ENCODE measurements at regions not wholly inside any gene's neighbourhood (a gene's known extent, or its start where the extent isn't known, plus 50 kb on each side); places are given as distances from the start of the nearest gene placed in this dataset.
"Not testable (repeated sequence)": the region's sequence is repeated elsewhere in the genome, so short reads cannot be mapped to it uniquely, and the experiment has no call there.

DNA sequence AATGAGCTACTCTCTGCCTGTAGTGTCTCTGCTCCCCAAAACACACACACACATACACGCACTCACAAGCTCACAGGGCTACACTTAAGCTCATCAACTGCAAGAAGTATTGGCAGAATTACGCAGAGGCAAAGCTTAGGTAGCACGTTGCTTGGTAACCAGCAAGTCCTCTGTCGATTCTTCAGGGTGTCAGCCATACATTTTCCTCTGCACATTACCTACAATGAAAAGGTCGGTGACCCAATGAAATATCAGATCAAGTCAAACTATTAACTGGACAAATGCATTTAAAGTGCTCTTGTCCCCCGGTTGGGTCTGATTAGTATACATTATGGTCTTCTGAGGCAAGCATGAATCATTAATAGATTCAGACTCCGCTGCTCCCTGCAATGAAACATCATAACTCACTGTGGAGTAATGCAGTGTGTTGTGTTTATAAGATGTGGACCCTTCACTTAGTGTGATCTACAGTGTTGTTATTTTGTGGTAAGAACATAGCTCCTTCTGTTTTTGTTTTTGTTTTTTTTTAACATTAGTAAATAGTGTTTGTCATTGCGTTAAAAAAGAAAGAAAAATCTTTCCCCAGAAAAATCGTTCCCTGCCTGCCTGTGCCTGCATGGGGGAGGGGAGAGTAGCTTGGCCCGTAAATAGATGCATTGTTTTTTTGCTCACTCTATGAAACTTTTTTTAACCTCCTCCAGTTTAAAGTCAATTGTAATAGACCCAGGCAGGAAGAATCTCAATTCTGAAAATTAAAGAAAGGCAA lies 325.5 kb downstream of the SFMBT2 start:
- H3K4me1 ChIP-seq (replicated peaks), result no peaks in the 10 kb centered on the region
- no peaks in the 10 kb centered on the region for H3K9me3 ChIP-seq (replicated peaks)
- no peak overlapping the region for H3K27ac ChIP-seq
- 0 out of 2 replicates have a peak, but pooled peaks cover 2% of the 10 kb centered on the region for H3K27me3 ChIP-seq (replicated peaks)
- no peaks in the 10 kb centered on the region for H3K36me3 ChIP-seq
- no peak overlapping the region for H3K4me3 ChIP-seq
- DNase-seq (ENCODE audit: low read depth in 1 of 2, low spot score in 2 of 2), result no peak

DNA sequence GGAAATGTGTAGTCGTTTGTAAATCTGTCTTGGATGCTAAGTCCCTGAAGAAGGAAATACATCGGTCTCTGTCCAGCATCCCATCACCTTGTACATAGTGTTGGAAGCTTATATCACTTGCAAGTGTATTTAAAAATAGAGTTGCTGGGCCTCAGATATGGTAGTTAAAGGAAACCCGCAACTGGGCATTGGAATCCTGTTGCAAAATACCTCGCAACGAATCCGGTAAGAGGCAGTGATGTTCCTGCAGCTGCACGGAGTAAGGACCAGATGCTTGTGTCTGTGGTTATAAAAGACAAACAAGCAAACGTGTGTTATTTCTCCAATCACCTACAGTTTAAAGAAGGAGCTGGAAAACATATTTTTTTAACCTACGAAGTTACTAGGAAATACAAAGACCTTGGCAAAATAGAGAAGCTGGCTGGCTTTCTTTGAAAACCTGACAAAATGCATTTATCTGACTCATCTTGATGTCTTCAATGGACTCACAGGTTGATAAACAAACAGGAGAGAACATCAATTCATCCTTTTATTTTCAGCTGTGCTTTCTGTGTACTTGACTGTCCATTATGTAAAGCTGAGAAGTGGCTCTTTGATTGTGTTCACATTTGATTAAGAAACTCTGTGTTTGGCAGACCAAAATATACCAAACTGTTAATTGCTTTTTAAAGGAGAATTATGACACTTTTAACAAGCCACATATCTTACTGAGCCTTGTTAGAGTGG lies 326.4 kb downstream of the SFMBT2 start:
- H3K4me1 ChIP-seq (replicated peaks), result no peaks in the 10 kb centered on the region
- no peak for DNase-seq (ENCODE audit: low read depth in 1 of 2, low spot score in 2 of 2)
- no peaks in the 10 kb centered on the region for H3K9me3 ChIP-seq (replicated peaks)
- no peak overlapping the region for H3K4me3 ChIP-seq
- H3K36me3 ChIP-seq, result no peaks in the 10 kb centered on the region
- H3K27ac ChIP-seq, result no peak overlapping the region
- H3K27me3 ChIP-seq (replicated peaks), result 0 out of 2 replicates have a peak, but pooled peaks cover 1% of the 10 kb centered on the region

DNA sequence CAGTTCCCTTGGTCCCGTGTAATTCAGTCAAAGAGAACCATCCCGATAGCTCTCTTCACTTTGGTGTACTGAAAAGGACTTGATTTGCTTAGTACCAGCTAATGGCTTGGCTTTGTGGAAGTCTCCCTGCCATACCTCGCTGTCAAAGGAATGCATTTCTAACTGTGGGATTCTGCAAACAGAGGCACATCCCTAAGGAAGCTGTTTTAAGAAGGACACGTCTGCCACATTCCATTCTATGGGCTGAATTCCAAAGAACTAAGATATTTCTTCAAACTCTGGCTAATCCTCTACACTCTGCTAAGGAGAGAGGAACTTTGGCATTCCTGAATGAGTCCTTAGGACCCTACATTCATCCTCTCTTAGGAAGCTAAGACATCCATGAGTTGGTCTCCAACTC lies 327.9 kb downstream of the SFMBT2 start:
- Histone ChIP-seq H3K36me3 (no peaks in the 10 kb centered on the region), H3K27ac (no peak overlapping the region), H3K9me3 (replicated peaks) (no peaks in the 10 kb centered on the region), H3K4me1 (replicated peaks) (no peaks in the 10 kb centered on the region), H3K4me3 (no peak overlapping the region), H3K27me3 (replicated peaks) (0 out of 2 replicates have a peak, but pooled peaks cover under 1% of the 10 kb centered on the region)
- DNase-seq (ENCODE audit: low read depth in 1 of 2, low spot score in 2 of 2), result no peak

DNA sequence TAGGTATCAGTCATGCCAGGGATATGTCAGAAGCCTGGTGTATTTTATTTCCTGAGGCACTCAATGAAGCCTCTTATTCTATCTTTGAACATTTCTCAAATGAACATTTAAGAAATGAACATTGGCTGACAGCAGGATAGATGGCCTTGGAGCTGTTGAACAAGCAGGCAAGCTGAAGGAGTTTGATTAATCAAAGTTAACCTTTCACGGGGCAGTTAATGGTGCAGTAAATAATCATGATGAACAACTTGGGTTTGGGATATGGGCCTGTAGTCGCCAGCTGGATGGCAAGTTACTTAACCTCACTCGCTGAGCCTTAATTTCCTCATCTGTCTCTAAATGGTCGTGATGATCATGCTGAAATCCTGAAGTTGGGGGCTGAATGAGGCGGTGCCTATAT lies 333.0 kb downstream of the SFMBT2 start:
- H3K36me3 ChIP-seq, result no peaks in the 10 kb centered on the region
- no peaks in the 10 kb centered on the region for H3K9me3 ChIP-seq (replicated peaks)
- no peak for DNase-seq (ENCODE audit: low read depth in 1 of 2, low spot score in 2 of 2)

DNA sequence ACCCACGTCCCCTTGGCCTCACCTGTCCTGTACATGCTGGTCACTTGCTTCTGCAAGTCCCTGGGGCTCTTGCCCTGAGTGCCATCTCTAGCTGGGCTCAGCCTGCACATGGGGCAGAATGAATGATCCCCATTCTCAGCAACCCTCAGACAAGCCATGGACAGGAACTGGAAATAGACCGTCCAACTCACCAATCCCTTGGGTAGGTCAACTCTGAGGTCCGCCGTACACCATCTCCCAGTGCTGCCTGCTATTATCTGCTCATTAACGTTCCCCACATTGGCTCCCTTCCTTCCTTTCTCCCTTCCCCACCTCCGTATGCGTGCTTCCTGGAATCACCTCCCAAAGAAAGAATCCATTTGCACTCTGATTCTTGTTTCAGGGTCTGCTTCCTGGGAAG lies 335.0 kb downstream of the SFMBT2 start:
- Histone ChIP-seq H3K4me3 (no peak overlapping the region), H3K27me3 (replicated peaks) (0 out of 2 replicates have a peak, but pooled peaks cover 3% of the 10 kb centered on the region), H3K4me1 (replicated peaks) (no peaks in the 10 kb centered on the region), H3K36me3 (no peaks in the 10 kb centered on the region), H3K9me3 (replicated peaks) (no peaks in the 10 kb centered on the region), H3K27ac (no peak overlapping the region)
- no peak for DNase-seq (ENCODE audit: low read depth in 1 of 2, low spot score in 2 of 2)

More for the DNA sequence above, 333.0 kb downstream of the SFMBT2 start:
- H3K4me3 ChIP-seq, result no peak overlapping the region
- no peaks in the 10 kb centered on the region for H3K4me1 ChIP-seq (replicated peaks)
- 0 out of 2 replicates have a peak, but pooled peaks cover 3% of the 10 kb centered on the region for H3K27me3 ChIP-seq (replicated peaks)
- no peak overlapping the region for H3K27ac ChIP-seq

DNA sequence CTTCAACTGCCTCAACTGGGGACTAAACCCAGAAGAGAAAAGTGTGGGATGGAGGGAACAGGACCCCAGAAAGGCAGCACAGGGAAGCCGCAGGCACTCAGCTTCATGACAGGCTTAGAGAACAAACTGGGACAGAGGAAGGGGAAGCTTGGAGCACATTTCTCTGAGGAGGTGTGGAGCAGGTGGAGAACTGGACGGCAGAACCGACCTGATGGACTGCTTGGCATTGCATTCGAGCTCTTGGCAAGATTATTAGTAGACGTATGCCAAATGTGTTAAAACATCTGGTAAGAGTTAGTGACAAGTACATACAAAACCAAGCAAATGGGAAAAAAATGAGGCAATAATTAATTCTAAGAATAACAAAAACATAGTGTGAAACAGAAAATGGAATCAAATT lies 335.7 kb downstream of the SFMBT2 start:
- H3K27ac ChIP-seq, result no peak overlapping the region
- H3K36me3 ChIP-seq, result no peaks in the 10 kb centered on the region
- no peak overlapping the region for H3K4me3 ChIP-seq
- H3K4me1 ChIP-seq (replicated peaks), result no peaks in the 10 kb centered on the region
- no peaks in the 10 kb centered on the region for H3K9me3 ChIP-seq (replicated peaks)
- 0 out of 2 replicates have a peak, but pooled peaks cover 3% of the 10 kb centered on the region for H3K27me3 ChIP-seq (replicated peaks)
- no peak for DNase-seq (ENCODE audit: low read depth in 1 of 2, low spot score in 2 of 2)

DNA sequence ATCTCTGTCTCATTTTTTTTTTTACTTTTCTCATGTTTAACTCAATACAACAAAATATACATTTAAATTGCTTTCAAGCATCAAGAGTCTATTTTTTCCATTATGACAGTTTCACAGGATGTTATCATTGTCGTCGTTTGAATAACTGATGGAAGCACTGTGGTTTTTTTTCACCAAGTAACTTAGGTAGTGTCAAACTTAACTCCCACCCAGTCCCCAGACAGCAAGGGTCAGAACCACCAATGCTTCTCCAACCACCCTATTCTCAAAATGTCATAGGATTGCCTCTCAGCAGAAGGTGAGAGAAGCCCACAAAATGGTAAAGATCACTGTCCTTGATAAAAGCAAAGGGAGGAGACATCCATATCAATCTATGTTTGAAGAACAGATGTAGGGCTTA lies 339.4 kb downstream of the SFMBT2 start:
- H3K27me3 ChIP-seq (replicated peaks), result no peaks in the 10 kb centered on the region
- H3K9me3 ChIP-seq (replicated peaks), result no peaks in the 10 kb centered on the region
- H3K36me3 ChIP-seq, result no peaks in the 10 kb centered on the region
- H3K27ac ChIP-seq, result no peak overlapping the region
- no peak for DNase-seq (ENCODE audit: low read depth in 1 of 2, low spot score in 2 of 2)
- H3K4me3 ChIP-seq, result no peak overlapping the region
- no peaks in the 10 kb centered on the region for H3K4me1 ChIP-seq (replicated peaks)

DNA sequence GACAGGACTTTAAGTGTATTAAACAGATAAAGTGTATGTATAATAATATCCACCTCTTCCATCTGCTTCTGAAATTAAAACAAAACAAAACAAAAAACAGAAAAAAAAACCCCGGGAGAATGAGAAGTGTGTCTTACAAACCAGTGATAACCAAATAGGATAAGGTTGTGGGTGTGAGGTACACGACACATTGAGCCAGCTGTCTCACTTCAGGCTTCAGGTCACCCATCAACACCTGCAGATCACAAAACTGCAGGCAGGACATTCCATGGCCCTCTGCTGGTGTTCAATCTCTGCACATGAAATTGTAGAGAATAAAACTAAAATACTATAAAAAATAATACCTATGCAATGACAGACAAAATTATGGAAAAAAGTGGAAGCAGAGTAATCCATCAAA lies 339.9 kb downstream of the SFMBT2 start:
- no peak for DNase-seq (ENCODE audit: low read depth in 1 of 2, low spot score in 2 of 2)
- no peaks in the 10 kb centered on the region for H3K4me1 ChIP-seq (replicated peaks)
- no peak overlapping the region for H3K27ac ChIP-seq
- H3K9me3 ChIP-seq (replicated peaks), result no peaks in the 10 kb centered on the region
- no peaks in the 10 kb centered on the region for H3K36me3 ChIP-seq
- no peaks in the 10 kb centered on the region for H3K27me3 ChIP-seq (replicated peaks)
- no peak overlapping the region for H3K4me3 ChIP-seq

DNA sequence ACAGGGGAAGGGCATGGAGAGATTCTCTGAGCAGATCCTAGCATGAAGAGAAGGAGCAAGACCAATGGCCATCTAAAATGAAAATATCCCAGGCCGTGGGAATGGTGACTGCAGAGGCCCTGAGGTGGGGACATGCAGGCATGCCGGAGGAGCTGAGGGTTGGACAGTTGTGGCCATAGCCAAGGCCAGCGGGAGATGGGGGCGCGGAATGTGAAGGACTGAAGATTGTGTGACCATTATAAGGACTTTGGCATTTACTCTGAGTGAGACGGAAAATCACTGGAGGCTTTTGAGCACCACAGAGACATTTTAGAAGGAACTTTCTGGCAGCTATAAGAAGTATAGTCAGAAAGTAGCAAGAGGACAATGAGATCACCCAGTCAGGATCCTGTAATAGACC lies 341.1 kb downstream of the SFMBT2 start:
- H3K36me3 ChIP-seq, result no peaks in the 10 kb centered on the region
- H3K27me3 ChIP-seq (replicated peaks), result no peaks in the 10 kb centered on the region
- no peak for DNase-seq (ENCODE audit: low read depth in 1 of 2, low spot score in 2 of 2)
- no peak overlapping the region for H3K4me3 ChIP-seq
- no peaks in the 10 kb centered on the region for H3K9me3 ChIP-seq (replicated peaks)
- no peaks in the 10 kb centered on the region for H3K4me1 ChIP-seq (replicated peaks)
- no peak overlapping the region for H3K27ac ChIP-seq

DNA sequence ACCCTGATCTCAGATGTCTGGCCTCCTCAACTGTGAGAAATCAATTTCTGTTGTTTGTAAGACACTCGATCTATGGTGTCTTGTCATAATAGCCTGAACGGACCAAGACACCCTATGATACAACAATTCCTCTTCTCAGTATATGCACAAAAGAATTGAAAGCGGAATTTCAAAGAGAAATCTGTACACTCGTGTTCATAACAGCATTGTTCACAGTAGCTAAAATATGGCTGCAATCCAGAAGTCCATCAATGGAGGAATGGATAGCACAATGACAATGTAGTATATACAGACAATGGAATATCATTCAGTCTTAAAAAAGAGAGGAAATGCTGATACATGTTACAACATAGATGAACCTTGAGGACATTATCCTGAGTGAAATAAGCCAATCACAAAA lies 354.6 kb downstream of the SFMBT2 start:
- Histone ChIP-seq H3K4me1 (replicated peaks) (no peaks in the 10 kb centered on the region), H3K9me3 (replicated peaks) (no peaks in the 10 kb centered on the region), H3K36me3 (no peaks in the 10 kb centered on the region), H3K4me3 (no peak overlapping the region), H3K27me3 (replicated peaks) (no peaks in the 10 kb centered on the region), H3K27ac (no peak overlapping the region)
- no peak for DNase-seq (ENCODE audit: low read depth in 1 of 2, low spot score in 2 of 2)

DNA sequence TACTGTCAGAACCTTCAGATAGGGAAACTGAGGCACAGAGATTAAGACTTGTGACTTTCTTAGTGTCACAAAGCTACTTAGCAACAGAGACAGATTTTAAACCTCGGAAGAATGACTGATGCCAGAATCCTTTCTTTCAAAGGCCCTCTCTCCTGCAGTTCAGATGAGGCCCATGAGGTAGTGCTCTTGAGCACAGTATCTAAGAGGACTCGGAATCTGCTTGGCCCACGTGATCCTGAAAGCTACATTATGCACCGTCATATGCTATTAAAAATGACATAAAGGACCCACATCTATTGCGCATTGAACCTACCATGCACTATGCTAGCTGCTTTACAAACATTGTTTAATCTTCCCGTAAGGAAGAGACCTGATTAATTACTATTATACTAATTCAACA lies 355.9 kb downstream of the SFMBT2 start:
- Histone ChIP-seq H3K36me3 (no peaks in the 10 kb centered on the region), H3K27ac (no peak overlapping the region), H3K4me1 (replicated peaks) (no peaks in the 10 kb centered on the region), H3K9me3 (replicated peaks) (no peaks in the 10 kb centered on the region), H3K27me3 (replicated peaks) (no peaks in the 10 kb centered on the region), H3K4me3 (no peak overlapping the region)
- no peak for DNase-seq (ENCODE audit: low read depth in 1 of 2, low spot score in 2 of 2)

DNA sequence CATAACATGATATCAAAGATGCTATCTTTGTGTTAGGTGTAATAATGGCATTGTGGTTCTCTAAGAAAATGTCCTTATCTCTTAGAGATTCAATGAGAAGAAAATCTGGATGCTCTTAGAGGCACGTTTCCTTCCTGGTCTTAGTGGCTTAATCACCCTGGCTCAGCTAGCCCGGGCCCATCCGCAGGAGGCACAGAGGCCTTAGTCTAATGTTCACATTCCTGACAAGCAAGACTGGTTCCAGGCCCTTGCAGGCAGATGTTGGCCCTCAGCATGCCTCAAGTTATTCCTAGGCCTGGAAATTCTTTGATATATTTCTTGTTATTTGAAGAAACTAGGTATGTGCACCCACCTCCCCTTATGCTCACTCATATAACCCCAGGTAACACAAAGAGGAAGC lies 357.6 kb downstream of the SFMBT2 start:
- Histone ChIP-seq H3K27me3 (replicated peaks) (no peaks in the 10 kb centered on the region), H3K36me3 (no peaks in the 10 kb centered on the region), H3K4me1 (replicated peaks) (no peaks in the 10 kb centered on the region), H3K4me3 (no peak overlapping the region), H3K9me3 (replicated peaks) (no peaks in the 10 kb centered on the region), H3K27ac (no peak overlapping the region)
- no peak for DNase-seq (ENCODE audit: low read depth in 1 of 2, low spot score in 2 of 2)

DNA sequence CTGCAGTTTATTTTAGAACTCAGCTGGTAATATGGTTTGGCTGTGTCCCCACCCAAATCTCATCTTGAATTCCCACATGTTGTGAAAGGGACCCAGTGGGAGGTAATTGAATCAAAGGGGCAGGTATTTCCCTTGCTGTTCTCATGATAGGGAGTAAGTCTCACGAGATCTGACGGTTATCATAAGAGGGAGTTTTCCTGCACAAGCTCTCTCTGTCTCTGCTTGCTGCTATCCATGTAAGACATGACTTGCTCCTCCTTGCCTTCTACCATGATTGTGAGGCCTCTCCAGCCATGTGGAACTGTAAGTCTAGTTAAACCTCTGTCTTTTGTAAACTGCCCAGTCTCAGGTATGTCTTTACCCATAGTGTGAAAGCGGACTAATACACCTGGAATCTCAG lies 360.8 kb downstream of the SFMBT2 start:
- not testable (repeated sequence) for H3K4me3 ChIP-seq; DNase-seq (ENCODE audit: low read depth in 1 of 2, low spot score in 2 of 2)

DNA sequence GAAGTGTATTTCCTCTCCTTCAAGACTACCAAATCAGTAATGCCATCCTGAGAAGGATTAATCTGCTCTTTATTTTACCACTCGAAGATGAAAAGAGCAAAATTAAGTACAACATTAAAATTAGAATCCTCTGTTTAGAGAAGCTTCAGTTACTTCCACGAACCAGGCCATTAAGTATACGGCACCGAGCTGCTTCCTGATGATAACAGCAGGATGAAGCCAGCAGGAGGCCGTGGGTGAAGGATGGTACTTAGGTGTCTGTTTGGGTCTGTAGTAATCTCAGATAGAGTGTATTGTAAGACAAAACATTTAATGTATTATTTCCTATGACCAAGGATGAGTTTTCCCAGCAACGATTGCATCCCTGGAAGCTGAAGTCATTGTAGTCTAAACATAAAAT lies 362.8 kb downstream of the SFMBT2 start:
- no peak overlapping the region for H3K4me3 ChIP-seq
- no peak for DNase-seq (ENCODE audit: low read depth in 1 of 2, low spot score in 2 of 2)
- no peak overlapping the region for H3K27ac ChIP-seq
- no peaks in the 10 kb centered on the region for H3K9me3 ChIP-seq (replicated peaks)
- no peaks in the 10 kb centered on the region for H3K36me3 ChIP-seq
- H3K4me1 ChIP-seq (replicated peaks), result no peaks in the 10 kb centered on the region
- no peaks in the 10 kb centered on the region for H3K27me3 ChIP-seq (replicated peaks)

More for the DNA sequence above, 360.8 kb downstream of the SFMBT2 start:
- H3K4me1 ChIP-seq (replicated peaks); H3K36me3 ChIP-seq; H3K27ac ChIP-seq; H3K9me3 ChIP-seq (replicated peaks); H3K27me3 ChIP-seq (replicated peaks): not testable (repeated sequence)
